Transverse colon (tissue), 4 donors: ENCODE measurements at regions not wholly inside any gene's neighbourhood (a gene's known extent, or its start where the extent isn't known, plus 50 kb on each side); places are given as distances from the start of the nearest gene placed in this dataset.

Experiments
- DNase-seq: peaks from one replicate; pipeline ENCODE4 v3.0.0-alpha.2; 2019
- H3K27ac ChIP-seq, 4 donors: fragments of 200-600 bp; sonication (generic); 2 replicates each; pipeline ENCODE4 v1.5.1; 2016 to 2018; ENCODE audit warnings: inconsistent platforms in 4 of 4
- H3K27me3 ChIP-seq: fragments of 200-600 bp; sonication (generic); 2 replicates; pipeline ENCODE4 v1.5.1; 2017; ENCODE audit warnings: inconsistent platforms
- H3K36me3 ChIP-seq, 4 donors: fragments of 200-600 bp; sonication (generic); 2 replicates each; pipeline ENCODE4 v1.5.1; 2017 to 2019; ENCODE audit warnings: inconsistent platforms in 4 of 4
- H3K4me1 ChIP-seq, 4 donors: fragments of 200-600 bp; sonication (generic); 2 replicates each; pipeline ENCODE4 v1.5.1; 2017 to 2020; ENCODE audit warnings: inconsistent platforms in 4 of 4
- H3K4me3 ChIP-seq, 4 donors: fragments of 200-600 bp; sonication (generic); 1 replicate in 1 of 4; 2 replicates in 3 of 4; pipeline versions ENCODE4 v1.5.1 to v1.6.1; 2017 to 2019; ENCODE audit warnings: inconsistent platforms in 4 of 4
- H3K9me3 ChIP-seq, 2 donors: fragments of 200-600 bp; sonication (generic); 2 replicates each; pipeline ENCODE4 v1.5.1; 2017 to 2019; ENCODE audit warnings: inconsistent platforms in 2 of 2
- CTCF ChIP-seq, 5 experiments: fragments of 200-600 bp in 3 of 5; fragments of 450-650 bp in 2 of 5; sonication (generic) in 3 of 5; IDR thresholded peaks; 1 replicate in 2 of 5; 2 replicates in 3 of 5; pipeline ENCODE4 v1.5.1; 2016 to 2017; ENCODE audit warnings: antibody characterized with exemption in 5 of 5, inconsistent platforms in 3 of 5, mild to moderate bottlenecking in 2 of 5, moderate library complexity in 1 of 5
- EP300 ChIP-seq: sonication (generic); formaldehyde crosslinking; IDR thresholded peaks from one replicate; pipeline ENCODE4 v1.6.1; 2017; ENCODE audit warnings: antibody characterized with exemption, low read depth
- POLR2A ChIP-seq: fragments of 450-650 bp; IDR thresholded peaks from one replicate; pipeline ENCODE4 v1.6.1; 2016; ENCODE audit warnings: antibody characterized with exemption, mild to moderate bottlenecking, moderate library complexity
- POLR2AphosphoS5 ChIP-seq, 3 donors: sonication (generic); formaldehyde crosslinking; IDR thresholded peaks; one replicate each; pipeline ENCODE4 v1.6.1; 2016; ENCODE audit warnings: antibody characterized with exemption in 3 of 3
- WGBS, 2 donors: methylation state at CpG; one replicate each; pipeline ENCODE4 v1.1.5; 2018; ENCODE audit warnings: low coverage in 1 of 2; 5-methylcytosine and 5-hydroxymethylcytosine counted together
- in situ Hi-C, 4 donors: fragments of 200-750 bp; cut with MboI; loops; one replicate each; pipeline versions ENCODE4 v1.15.0 to v1.15.1; 2017; ENCODE audit warnings: low sequenced_read_pairs in 3 of 4, low pct_ligation_motif_present in 1 of 4, low pct_unique_long_range_greater_than_20kb in 1 of 4
- intact Hi-C: fragments of 100-400 bp; cut with DNase I; formaldehyde crosslinking; loops from one replicate; pipeline ENCODE4 v1.15.1; 2023; ENCODE audit warnings: low total_unique reads
- small RNA-seq, 4 donors: library from RNA; depleted of rRNA; stranded (forward); fragments of <200 nt; gene quantifications; one replicate each; pipeline ENCODE3, GENCODE V24; 2016

GRCh38 chr5:17161662-17162061 is 55.8 kb upstream of the BASP1 start:
- H3K27me3 ChIP-seq = no peaks in the 10 kb centered on the region
- no peak overlapping the region for H3K4me3 ChIP-seq
- H3K9me3 ChIP-seq = no peaks in the 10 kb centered on the region
- in situ Hi-C loops (loop anchor here in 1 of 4 donors (25.0 kb wide), 1 partner anchor 224 kb away; the partner anchor contains the start of gene MYO10), intact Hi-C loops (no loop called here)
- H3K4me1 ChIP-seq = peaks cover 0 to 28% (median 9%) of the 10 kb centered on the region in 4 donors
- DNase-seq = no peak
- no peak for TF ChIP-seq CTCF (IDR thresholded peaks at IDR 0.05)
- TF ChIP-seq POLR2AphosphoS5 (IDR thresholded peaks at IDR 0.05) = peak in 2 of 3 donors; percentile 47 to 69
- H3K36me3 ChIP-seq = no peaks in the 10 kb centered on the region
- 48 to 58% methylated on average over 3 of the region's 3 CpGs for WGBS, 2 donors
- H3K27ac ChIP-seq = peak overlapping the region in 3 of 4 donors; percentile 19 to 64 (median 59)

- Histone ChIP-seq H3K4me3 (no peak overlapping the region), H3K36me3 (no peaks in the 10 kb centered on the region), H3K27me3 (no peaks in the 10 kb centered on the region), H3K4me1 (peaks cover 0 to 19% (median 5%) of the 10 kb centered on the region in 4 donors), H3K27ac (no peak overlapping the region), H3K9me3 (no peaks in the 10 kb centered on the region)
- DNase-seq = no peak
- intact Hi-C loops = no loop called here
- in situ Hi-C loops = loop anchor here in 1 of 4 donors (25.0 kb wide), 1 partner anchor 226 kb away; the partner anchor contains the start of gene MYO10
- TF ChIP-seq POLR2AphosphoS5 (IDR thresholded peaks at IDR 0.05) (no peak), CTCF (IDR thresholded peaks at IDR 0.05) (no peak), POLR2A (no peak), EP300 (no peak)
Measured at GRCh38 chr5:17163221-17163620, 54.2 kb upstream of the BASP1 start.

GRCh38 chr5:17167171-17167891 is 50.1 kb upstream of the BASP1 start:
- no peaks in the 10 kb centered on the region for H3K9me3 ChIP-seq
- DNase-seq = no peak
- in situ Hi-C loops (loop anchor here in 1 of 4 donors (25.0 kb wide), 1 partner anchor 230 kb away; the partner anchor contains the start of gene MYO10), intact Hi-C loops (no loop called here)
- no peak overlapping the region for H3K27ac ChIP-seq
- H3K4me3 ChIP-seq = no peak overlapping the region
- H3K36me3 ChIP-seq = no peaks in the 10 kb centered on the region
- H3K4me1 ChIP-seq = peaks cover 0 to 1% (median 0%) of the 10 kb centered on the region in 4 donors
- H3K27me3 ChIP-seq = no peaks in the 10 kb centered on the region
- no peak for TF ChIP-seq POLR2A
- no peak for TF ChIP-seq EP300
- no peak for TF ChIP-seq CTCF (IDR thresholded peaks at IDR 0.05)
- TF ChIP-seq POLR2AphosphoS5 (IDR thresholded peaks at IDR 0.05) = no peak
- WGBS, 2 donors = 76 to 90% methylated on average over 3 to 4 of the region's 4 CpGs

Small RNAs in the stretch of these regions (small RNA-seq; reads per million reads assigned to genes)
- gene RF00019 (0 reads per million in 4 donors), gene RNA5SP180 (0 to 0.28 (median 0.07) reads per million in 4 donors)
